ENCODE measurements at regions not wholly inside any gene's neighbourhood (a gene's known extent, or its start where the extent isn't known, plus 50 kb on each side); places are given as distances from the start of the nearest gene placed in this dataset.

DNA sequence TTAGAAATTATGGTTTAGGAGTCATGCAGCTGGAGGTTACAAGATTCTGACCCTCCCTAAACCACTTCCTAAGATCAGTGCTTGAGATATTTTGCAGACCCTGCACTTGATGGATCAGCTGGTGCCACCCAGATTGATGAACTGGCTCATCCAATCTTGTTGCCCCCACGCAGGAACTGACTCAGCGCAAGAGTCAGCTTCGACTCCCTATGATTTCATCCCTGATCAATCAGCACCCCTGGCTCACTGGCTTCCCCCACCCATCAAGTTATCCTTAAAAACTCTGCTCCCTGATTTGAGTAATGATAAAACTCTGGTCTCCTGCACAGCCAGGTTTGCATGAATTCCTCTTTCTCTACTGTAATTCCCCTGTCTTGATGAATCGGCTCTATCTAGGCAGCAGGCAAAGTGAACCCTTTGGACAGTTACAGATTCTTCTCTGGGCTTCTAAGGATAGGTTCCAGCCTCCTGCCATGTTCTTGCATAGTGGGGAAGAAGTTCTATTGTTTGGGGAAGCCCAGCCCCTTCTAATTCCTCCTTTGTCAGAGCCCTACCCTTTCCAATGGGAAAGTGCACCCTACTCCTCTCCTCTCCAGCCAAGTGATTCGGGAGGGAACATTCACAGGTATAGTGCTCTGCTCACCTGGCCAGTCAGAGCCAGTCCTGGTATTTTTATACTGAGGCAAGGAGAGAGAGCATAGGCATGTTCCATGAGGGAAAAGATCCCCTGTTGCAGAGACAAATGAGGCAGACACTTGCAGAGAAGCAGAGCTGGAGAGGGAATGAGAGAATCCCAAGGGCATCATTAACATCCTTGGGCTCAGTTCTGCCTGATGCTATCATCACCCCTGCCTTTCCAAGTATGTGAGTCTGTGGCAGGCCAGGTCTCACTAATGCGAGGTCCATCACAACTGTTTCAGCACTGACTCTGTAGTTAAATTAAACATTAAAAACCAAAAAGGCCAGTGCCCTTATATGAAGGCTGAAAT, 224.4 kb upstream of the GALNT17 start:
- TF ChIP-seq FOXM1 (IDR thresholded peaks at IDR 0.05; ENCODE audit: borderline replicate concordance, low read depth): no peak
- TF ChIP-seq TAF1 (IDR thresholded peaks at IDR 0.05; ENCODE audit: low read depth): no peak
- TF ChIP-seq, protein P1, sequence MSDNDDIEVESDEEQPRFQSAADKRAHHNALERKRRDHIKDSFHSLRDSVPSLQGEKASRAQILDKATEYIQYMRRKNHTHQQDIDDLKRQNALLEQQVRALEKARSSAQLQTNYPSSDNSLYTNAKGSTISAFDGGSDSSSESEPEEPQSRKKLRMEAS (IDR thresholded peaks at IDR 0.05): no peak
- TF ChIP-seq RAD21 (IDR thresholded peaks at IDR 0.05; ENCODE audit: low read depth): no peak
- TF ChIP-seq EP300 (IDR thresholded peaks at IDR 0.05; ENCODE audit: borderline replicate concordance): no peak
- TF ChIP-seq, protein P2, sequence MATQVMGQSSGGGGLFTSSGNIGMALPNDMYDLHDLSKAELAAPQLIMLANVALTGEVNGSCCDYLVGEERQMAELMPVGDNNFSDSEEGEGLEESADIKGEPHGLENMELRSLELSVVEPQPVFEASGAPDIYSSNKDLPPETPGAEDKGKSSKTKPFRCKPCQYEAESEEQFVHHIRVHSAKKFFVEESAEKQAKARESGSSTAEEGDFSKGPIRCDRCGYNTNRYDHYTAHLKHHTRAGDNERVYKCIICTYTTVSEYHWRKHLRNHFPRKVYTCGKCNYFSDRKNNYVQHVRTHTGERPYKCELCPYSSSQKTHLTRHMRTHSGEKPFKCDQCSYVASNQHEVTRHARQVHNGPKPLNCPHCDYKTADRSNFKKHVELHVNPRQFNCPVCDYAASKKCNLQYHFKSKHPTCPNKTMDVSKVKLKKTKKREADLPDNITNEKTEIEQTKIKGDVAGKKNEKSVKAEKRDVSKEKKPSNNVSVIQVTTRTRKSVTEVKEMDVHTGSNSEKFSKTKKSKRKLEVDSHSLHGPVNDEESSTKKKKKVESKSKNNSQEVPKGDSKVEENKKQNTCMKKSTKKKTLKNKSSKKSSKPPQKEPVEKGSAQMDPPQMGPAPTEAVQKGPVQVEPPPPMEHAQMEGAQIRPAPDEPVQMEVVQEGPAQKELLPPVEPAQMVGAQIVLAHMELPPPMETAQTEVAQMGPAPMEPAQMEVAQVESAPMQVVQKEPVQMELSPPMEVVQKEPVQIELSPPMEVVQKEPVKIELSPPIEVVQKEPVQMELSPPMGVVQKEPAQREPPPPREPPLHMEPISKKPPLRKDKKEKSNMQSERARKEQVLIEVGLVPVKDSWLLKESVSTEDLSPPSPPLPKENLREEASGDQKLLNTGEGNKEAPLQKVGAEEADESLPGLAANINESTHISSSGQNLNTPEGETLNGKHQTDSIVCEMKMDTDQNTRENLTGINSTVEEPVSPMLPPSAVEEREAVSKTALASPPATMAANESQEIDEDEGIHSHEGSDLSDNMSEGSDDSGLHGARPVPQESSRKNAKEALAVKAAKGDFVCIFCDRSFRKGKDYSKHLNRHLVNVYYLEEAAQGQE (IDR thresholded peaks at IDR 0.05; ENCODE audit: low read depth): no peak
- no peak for TF ChIP-seq YY1 (IDR thresholded peaks at IDR 0.05; ENCODE audit: low read depth)
- no peak for TF ChIP-seq NFIC (IDR thresholded peaks at IDR 0.05)
- no peak for TF ChIP-seq TEAD4 (IDR thresholded peaks at IDR 0.05)
- TF ChIP-seq TCF12 (IDR thresholded peaks at IDR 0.05; ENCODE audit: low read depth): no peak
- TF ChIP-seq EGR1 (IDR thresholded peaks at IDR 0.05): no peak

All from Ishikawa (cell line).